Loucy (cell line): ENCODE measurements at regions not wholly inside any gene's neighbourhood (a gene's known extent, or its start where the extent isn't known, plus 50 kb on each side); places are given as distances from the start of the nearest gene placed in this dataset.

Experiments
- CTCF ChIP-seq: fragments of 200-600 bp; sonication (generic); conservative IDR thresholded peaks from 2 replicates; pipeline ENCODE4 v1.5.1; 2014; ENCODE audit warnings: mild to moderate bottlenecking, antibody characterized with exemption, low read length
- EZH2phosphoT487 ChIP-seq: fragments of 200-600 bp; IDR thresholded peaks from 2 replicates; pipeline ENCODE4 v1.6.1; 2018; ENCODE audit warnings: antibody characterized with exemption, mild to moderate bottlenecking, moderate library complexity, borderline replicate concordance

DNA sequence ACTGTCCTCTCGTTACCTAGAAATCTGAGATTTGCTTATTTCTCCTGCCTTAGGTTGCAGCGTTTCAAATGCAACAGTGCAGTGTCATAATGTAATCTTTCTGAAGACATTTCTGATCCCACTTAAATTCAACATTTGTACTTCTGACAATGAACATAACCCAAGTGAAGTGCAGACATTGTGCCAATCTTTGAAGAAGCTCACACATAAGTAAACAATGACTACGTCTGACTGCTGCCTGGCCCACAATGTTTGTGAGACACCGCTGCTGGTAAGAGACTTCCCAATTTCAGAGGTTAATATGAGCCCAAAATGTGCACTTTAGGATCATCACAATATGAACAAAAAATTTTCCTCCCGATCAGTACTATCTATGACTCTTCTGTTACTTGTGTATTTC lies 84.6 kb upstream of the BCL2L14 start:
- TF ChIP-seq CTCF = no peak
- TF ChIP-seq EZH2phosphoT487 = no peak
